C4-2B (cell line): ENCODE measurements at regions not wholly inside any gene's neighbourhood (a gene's known extent, or its start where the extent isn't known, plus 50 kb on each side); places are given as distances from the start of the nearest gene placed in this dataset.

Source experiments
- H3K27ac ChIP-seq: fragments of 450-650 bp; 2 replicates; pipeline ENCODE4 v1.5.1; 2017
- CTCF ChIP-seq: fragments of 450-650 bp; conservative IDR thresholded peaks from 2 replicates; pipeline ENCODE4 v1.5.1; 2017; ENCODE audit warnings: mild to moderate bottlenecking
- ZFX ChIP-seq: fragments of 450-650 bp; IDR thresholded peaks from 2 replicates; pipeline ENCODE4 v1.6.1; 2017

GRCh38 chr5:159644053-159644452 is 272.2 kb upstream of the ADRA1B start:
- no peak for TF ChIP-seq ZFX
- no peak for TF ChIP-seq CTCF
- H3K27ac ChIP-seq, result no peak overlapping the region

- no peak overlapping the region for H3K27ac ChIP-seq
- TF ChIP-seq CTCF (no peak), ZFX (no peak)
These were observed 271.0 kb upstream of the ADRA1B start for GRCh38 chr5:159645179-159645846.

GRCh38 chr5:159650803-159651202 is 265.5 kb upstream of the ADRA1B start:
- TF ChIP-seq CTCF, result no peak
- TF ChIP-seq ZFX, result no peak
- no peak overlapping the region for H3K27ac ChIP-seq

GRCh38 chr5:159655757-159656409 is 260.4 kb upstream of the ADRA1B start:
- TF ChIP-seq ZFX (no peak), CTCF (no peak)

GRCh38 chr5:159657298-159657697 is 259.0 kb upstream of the ADRA1B start:
- TF ChIP-seq ZFX (no peak), CTCF (no peak)
- H3K27ac ChIP-seq, result no peak overlapping the region

More at GRCh38 chr5:159655757-159656409, 260.4 kb upstream of the ADRA1B start:
- no peak overlapping the region for H3K27ac ChIP-seq

- no peak for TF ChIP-seq ZFX
- TF ChIP-seq CTCF, result no peak
- H3K27ac ChIP-seq, result no peak overlapping the region
These were observed 258.5 kb upstream of the ADRA1B start for GRCh38 chr5:159657771-159658170.

- no peak overlapping the region for H3K27ac ChIP-seq
These were observed 257.9 kb upstream of the ADRA1B start for GRCh38 chr5:159658266-159658925.

More at GRCh38 chr5:159658266-159658925, 257.9 kb upstream of the ADRA1B start:
- no peak for TF ChIP-seq CTCF
- TF ChIP-seq ZFX, result no peak
